SU-DHL-6 (cell line): ENCODE measurements at regions not wholly inside any gene's neighbourhood (a gene's known extent, or its start where the extent isn't known, plus 50 kb on each side); places are given as distances from the start of the nearest gene placed in this dataset.
A peak's percentile ranks its signal among the peaks of the same experiment; 100 is the strongest.
"Not testable (repeated sequence)": the region's sequence is repeated elsewhere in the genome, so short reads cannot be mapped to it uniquely, and the experiment has no call there.

Experiments
- H2AFZ ChIP-seq: fragments of 200-600 bp; sonication (generic); 2 replicates; pipeline ENCODE4 v1.6.1; 2014; ENCODE audit warnings: low read depth, mild to moderate bottlenecking, moderate library complexity, mixed read lengths, antibody characterized with exemption, low read length; ENCODE audit not compliant: severe bottlenecking
- H3F3A ChIP-seq: fragments of 200-600 bp; shearing (Covaris generic); 2 replicates; pipeline ENCODE4 v1.6.0; 2016; ENCODE audit warnings: antibody characterized with exemption, mild to moderate bottlenecking; ENCODE audit not compliant: insufficient read depth
- H3K27ac ChIP-seq: fragments of 200-600 bp; sonication (generic); 2 replicates; pipeline ENCODE4 v1.5.1; 2016; ENCODE audit warnings: low read depth, mild to moderate bottlenecking, low read length, moderate library complexity, mixed read lengths
- H3K27me3 ChIP-seq: fragments of 200-600 bp; sonication (generic), shearing (Covaris generic); 2 replicates; pipeline ENCODE4 v1.6.0; 2014; ENCODE audit warnings: mild to moderate bottlenecking, low read length
- H3K36me3 ChIP-seq: fragments of 200-600 bp; sonication (generic); 2 replicates; pipeline ENCODE4 v1.6.1; 2014; ENCODE audit warnings: mild to moderate bottlenecking, low read length, mixed read lengths
- H3K4me2 ChIP-seq: fragments of 300-600, 200-600 bp; shearing (Covaris generic), sonication (generic); 2 replicates; pipeline ENCODE4 v1.6.0; 2014; ENCODE audit warnings: low read length, low read depth, mild to moderate bottlenecking; ENCODE audit not compliant: poor library complexity, severe bottlenecking
- H3K4me3 ChIP-seq: fragments of 200-600 bp; sonication (generic); 2 replicates; pipeline ENCODE4 v1.5.1; 2014; ENCODE audit warnings: antibody characterized with exemption, low read length, mild to moderate bottlenecking, mixed read lengths; ENCODE audit not compliant: insufficient read depth, poor library complexity, severe bottlenecking
- H3K79me2 ChIP-seq: fragments of 200-600 bp; sonication (generic); 2 replicates; pipeline ENCODE4 v1.6.1; 2014; ENCODE audit warnings: mild to moderate bottlenecking, low read length, moderate library complexity; ENCODE audit not compliant: insufficient read depth
- H3K9ac ChIP-seq: fragments of 200-600 bp; sonication (generic); 2 replicates; pipeline ENCODE4 v1.7.0; 2014; ENCODE audit warnings: mild to moderate bottlenecking, low read length
- H3K9me2 ChIP-seq: fragments of 200-600 bp; sonication (generic); replicated peaks from 2 replicates; pipeline ENCODE4 v1.6.1; 2014; ENCODE audit warnings: low read length; ENCODE audit not compliant: insufficient read depth
- H3K9me3 ChIP-seq: fragments of 200-600 bp; sonication (generic); 2 replicates; pipeline ENCODE4 v1.6.1; 2014; ENCODE audit warnings: low read length, mixed read lengths; ENCODE audit not compliant: insufficient read depth
- H4K20me1 ChIP-seq: fragments of 200-600 bp; sonication (generic); 2 replicates; pipeline ENCODE4 v1.6.1; 2014; ENCODE audit warnings: low read depth, mild to moderate bottlenecking, antibody characterized with exemption, low read length, moderate library complexity, mixed read lengths
- CTCF ChIP-seq: fragments of 200-600 bp; sonication (generic); IDR thresholded peaks from one replicate; pipeline ENCODE4 v1.5.1; 2017; ENCODE audit warnings: antibody characterized with exemption, mild to moderate bottlenecking, low read length, moderate library complexity; ENCODE audit not compliant: insufficient read depth, poor library complexity, severe bottlenecking
- EZH2phosphoT487 ChIP-seq: fragments of 200-600 bp; sonication (generic), shearing (Covaris generic); conservative IDR thresholded peaks from 2 replicates; pipeline ENCODE4 v1.6.1; 2018; ENCODE audit warnings: mild to moderate bottlenecking, antibody characterized with exemption, low read length, moderate library complexity, mixed read lengths

DNA sequence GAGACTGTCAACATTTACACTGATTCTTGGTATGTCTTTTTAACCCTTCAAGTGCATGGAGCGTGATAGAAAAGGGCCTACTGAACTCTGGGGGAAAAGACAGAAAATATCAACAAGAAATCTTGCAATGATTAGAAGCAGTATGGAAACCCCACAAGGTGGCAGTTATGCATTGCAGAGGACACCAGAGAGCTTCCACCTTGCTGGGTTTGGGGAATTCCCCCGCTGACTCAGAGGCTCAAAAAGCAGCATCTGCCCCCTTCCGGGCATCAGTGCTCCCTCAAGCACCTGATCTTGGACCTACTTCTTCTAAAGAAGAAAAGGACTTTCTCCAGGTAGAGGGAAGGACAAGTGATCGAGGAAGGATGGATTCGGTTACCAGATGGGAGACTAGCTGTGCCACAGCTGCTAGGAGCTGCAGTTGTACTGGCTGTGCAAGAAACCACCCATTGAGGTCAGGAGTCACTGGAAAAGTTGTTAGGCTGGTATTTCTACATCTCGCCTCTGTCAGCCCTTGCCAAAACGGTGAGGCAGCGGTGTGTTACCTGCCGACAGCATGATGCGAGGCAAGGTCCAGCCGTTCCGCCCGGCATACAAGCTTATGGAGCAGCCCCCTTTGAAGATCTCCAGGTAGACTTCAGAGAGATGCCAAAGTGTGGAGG is 102.8 kb upstream of the OSBPL11 start:
- peak; percentile 50 for TF ChIP-seq CTCF
- H3K4me2 ChIP-seq, H3K9ac ChIP-seq, H3K36me3 ChIP-seq, H2AFZ ChIP-seq, H3K9me2 ChIP-seq, H4K20me1 ChIP-seq, H3K27me3 ChIP-seq, H3K9me3 ChIP-seq, H3K79me2 ChIP-seq, H3F3A ChIP-seq, H3K4me3 ChIP-seq, H3K27ac ChIP-seq: not testable (repeated sequence)

DNA sequence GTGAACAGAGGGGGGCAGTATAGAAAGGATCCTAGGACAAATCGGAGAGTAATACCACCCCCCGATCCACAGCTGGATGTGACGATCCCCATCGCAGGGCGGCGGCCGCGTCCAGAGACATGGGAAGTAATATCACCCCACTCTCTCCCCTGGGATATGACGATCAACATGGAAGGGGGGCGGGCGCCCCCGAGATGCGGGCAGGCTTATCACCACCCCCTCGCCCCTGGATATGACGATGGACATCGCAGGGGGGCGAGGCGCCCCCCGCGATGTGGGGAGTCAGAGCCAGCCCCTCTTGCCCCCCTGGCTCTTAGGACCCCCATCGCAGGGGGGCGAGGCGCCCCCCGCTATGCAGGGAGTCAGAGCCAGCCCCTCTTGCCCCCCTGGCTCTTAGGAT is 120.4 kb upstream of the OSBPL11 start:
- Histone ChIP-seq H3F3A (no peaks in the 10 kb centered on the region), H3K79me2 (no peaks in the 10 kb centered on the region), H3K9me3 (no peaks in the 10 kb centered on the region), H2AFZ (no peak overlapping the region), H3K27ac (no peak overlapping the region), H3K4me2 (no peak overlapping the region), H3K9ac (no peak overlapping the region), H4K20me1 (no peaks in the 10 kb centered on the region), H3K36me3 (no peaks in the 10 kb centered on the region), H3K27me3 (no peaks in the 10 kb centered on the region), H3K9me2 (no peaks in the 10 kb centered on the region), H3K4me3 (no peak overlapping the region)
- TF ChIP-seq CTCF (no peak), EZH2phosphoT487 (no peak)

DNA sequence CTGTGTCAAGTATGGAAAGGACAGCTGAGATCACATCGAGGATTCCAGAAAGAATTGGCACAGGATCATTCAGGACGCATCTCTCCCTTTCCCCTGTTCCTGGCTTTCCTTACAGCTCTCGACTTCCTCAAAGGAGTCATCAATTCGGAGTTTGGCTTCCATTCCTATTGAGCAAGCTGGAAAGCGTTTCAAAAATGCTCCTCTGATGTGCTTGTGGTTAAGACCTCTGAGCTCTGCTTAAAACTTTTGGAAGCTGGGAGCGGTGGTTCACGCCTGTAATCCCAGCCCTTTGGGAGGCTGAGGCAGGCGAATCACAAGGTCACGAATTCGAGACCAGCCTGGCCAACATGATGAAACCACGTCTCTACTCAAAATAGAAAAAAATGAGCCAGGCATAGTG is 136.9 kb upstream of the OSBPL11 start:
- H3K4me3 ChIP-seq, H3F3A ChIP-seq, H2AFZ ChIP-seq, H4K20me1 ChIP-seq, H3K27ac ChIP-seq, H3K9ac ChIP-seq, H3K9me2 ChIP-seq, H3K4me2 ChIP-seq, H3K79me2 ChIP-seq, H3K27me3 ChIP-seq, H3K36me3 ChIP-seq, H3K9me3 ChIP-seq: not testable (repeated sequence)

GRCh38 chr3:125741991-125742718 is 146.9 kb upstream of the OSBPL11 start:
- not testable (repeated sequence) for H3K36me3 ChIP-seq, H3K9me2 ChIP-seq, H2AFZ ChIP-seq, H3K79me2 ChIP-seq, H3F3A ChIP-seq, H3K27ac ChIP-seq, H3K27me3 ChIP-seq, H3K4me2 ChIP-seq, H3K9me3 ChIP-seq, H4K20me1 ChIP-seq, H3K4me3 ChIP-seq, H3K9ac ChIP-seq

DNA sequence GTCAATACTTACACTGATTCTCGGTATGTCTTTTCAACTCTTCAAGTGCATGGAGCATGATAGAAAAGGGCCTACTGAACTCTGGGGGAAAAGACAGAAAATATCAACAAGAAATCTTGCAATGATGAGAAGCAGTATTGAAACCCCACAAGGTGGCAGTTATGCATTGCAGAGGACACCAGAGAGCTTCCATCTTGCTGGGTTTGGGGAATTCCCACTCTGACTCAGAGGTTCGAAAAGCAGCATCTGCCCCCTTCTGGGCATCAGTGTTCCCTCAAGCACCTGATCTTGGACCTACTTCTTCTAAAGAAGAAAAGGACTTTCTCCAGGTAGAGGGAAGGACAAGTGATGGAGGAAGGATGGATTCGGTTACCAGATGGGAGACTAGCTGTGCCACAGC is 147.5 kb upstream of the OSBPL11 start:
- H3K9ac ChIP-seq, H3K9me2 ChIP-seq, H2AFZ ChIP-seq, H3K36me3 ChIP-seq, H3K79me2 ChIP-seq, H3K4me2 ChIP-seq, H3K27me3 ChIP-seq, H3K9me3 ChIP-seq, H3F3A ChIP-seq, H3K27ac ChIP-seq, H3K4me3 ChIP-seq, H4K20me1 ChIP-seq: not testable (repeated sequence)

GRCh38 chr3:125757050-125757449 is 161.8 kb upstream of the OSBPL11 start:
- H3K9me3 ChIP-seq, H3K9ac ChIP-seq, H3K4me3 ChIP-seq, H3K27ac ChIP-seq, H3F3A ChIP-seq, H3K79me2 ChIP-seq, H3K27me3 ChIP-seq, H3K4me2 ChIP-seq, H2AFZ ChIP-seq, H3K36me3 ChIP-seq, H3K9me2 ChIP-seq, H4K20me1 ChIP-seq: not testable (repeated sequence)
